HG02610 (cell line): ENCODE measurements at regions not wholly inside any gene's neighbourhood (a gene's known extent, or its start where the extent isn't known, plus 50 kb on each side); places are given as distances from the start of the nearest gene placed in this dataset.

ENCODE experiments used
- ATAC-seq: cut with Tn5 transposase; IDR thresholded peaks from one replicate; pipeline ENCODE4 v1.9.1; 2021; ENCODE audit warnings: mild to moderate bottlenecking, moderate library complexity; ENCODE audit not compliant: unreplicated experiment

- ATAC-seq = no peak
Measured at GRCh38 chr2:120807751-120808150, 72.1 kb downstream of the GLI2 start.

DNA sequence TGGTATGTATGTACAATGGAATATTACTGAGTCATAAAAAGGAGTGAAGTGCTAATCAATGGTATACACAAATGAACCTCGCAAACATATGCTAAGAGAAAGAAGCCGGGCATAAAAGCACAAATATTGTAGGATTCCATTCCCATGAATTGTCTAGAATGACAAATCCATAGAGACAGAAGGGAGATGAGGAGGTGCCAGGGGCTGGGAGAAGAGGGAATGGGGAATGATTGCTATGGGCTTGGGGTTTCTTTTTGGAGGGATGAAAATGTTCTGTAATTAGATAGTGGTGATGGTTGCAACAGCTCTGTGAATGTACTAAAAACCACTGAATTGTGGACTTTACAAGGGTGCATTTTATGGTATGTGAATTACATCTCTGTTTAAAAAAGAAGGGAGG lies 73.5 kb downstream of the GLI2 start:
- no peak for ATAC-seq

DNA sequence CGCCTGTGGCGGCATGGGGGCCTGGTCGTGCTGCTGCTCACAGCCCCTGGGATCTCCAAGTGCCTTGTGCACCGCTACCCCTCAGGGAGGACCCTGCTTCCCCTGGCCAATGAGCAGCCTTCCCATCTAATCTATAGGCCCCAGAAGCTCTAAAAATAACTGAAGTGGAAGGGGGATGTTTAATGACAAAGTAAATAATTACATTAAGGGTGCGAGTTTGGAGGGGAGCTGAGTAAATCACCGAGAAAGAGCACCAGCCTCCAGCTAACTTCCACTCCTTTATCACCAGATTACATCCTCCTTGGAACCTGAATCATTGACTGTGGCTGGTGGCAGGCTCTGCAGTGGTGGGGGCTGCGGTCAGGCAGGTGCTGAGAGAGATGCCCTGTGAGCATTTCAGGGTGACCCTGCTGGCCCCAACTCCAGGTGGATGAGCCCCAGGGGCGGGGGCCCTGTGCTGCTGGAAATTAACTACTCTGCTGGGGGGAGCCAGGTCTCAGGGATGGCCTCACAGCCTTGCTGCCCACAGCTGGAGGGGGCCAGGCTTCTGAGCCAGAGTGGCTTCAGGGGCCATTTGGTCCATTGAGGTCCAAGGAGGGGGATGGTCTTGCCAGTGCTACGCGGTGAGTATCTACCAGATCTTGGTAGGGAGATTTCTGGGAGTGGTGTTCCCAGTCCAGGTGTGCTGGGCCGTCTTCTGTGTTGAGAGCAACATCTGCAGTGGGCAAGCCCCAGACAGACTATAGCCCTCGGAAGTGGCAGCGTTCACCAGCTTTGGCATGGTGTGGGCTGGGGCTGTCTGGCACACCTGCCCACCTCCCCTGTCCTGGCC lies 74.2 kb downstream of the GLI2 start:
- ATAC-seq = no peak

- no peak for ATAC-seq
Measured at GRCh38 chr2:120810639-120811038, 75.0 kb downstream of the GLI2 start.

- no peak for ATAC-seq
Measured at GRCh38 chr2:120812866-120813265, 77.2 kb downstream of the GLI2 start.

DNA sequence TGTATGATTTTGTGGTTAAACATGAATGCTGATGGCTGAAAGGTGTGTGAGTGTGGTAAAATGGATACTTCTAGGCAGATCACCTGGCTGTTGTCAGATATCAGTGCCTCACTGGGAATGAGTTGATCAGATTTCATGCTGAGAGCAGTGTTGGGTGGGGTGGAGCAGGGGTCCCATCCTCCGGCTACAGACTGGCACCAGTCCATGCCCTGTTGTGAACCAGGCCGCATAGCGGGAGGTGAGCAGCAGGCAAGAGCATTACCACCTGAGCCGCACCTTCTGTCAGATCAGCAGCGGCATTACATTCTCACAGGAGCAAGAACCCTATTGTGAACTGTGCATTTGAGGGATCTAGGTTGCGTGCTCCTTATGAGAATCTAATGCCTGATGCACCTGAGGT lies 78.7 kb downstream of the GLI2 start:
- ATAC-seq = no peak

DNA sequence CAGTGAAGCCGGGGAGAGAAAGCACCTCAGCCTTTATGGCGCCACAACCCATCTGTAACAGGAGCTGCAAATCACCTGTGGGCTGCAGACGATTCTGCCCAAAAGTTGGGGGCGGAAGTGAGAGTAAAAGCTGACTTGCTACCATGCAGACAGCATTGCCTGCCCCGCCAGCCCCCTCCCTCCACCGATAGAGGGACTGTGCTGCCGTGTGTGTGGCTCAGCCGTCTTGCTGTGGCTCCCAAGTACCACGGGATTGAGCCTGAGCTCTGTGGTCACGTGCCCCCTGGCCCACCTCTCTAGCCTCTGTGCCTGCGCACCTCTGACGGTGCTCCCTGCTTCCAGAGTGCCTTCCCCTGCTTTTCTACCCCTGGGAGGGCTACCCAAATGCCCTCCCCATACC lies 79.6 kb downstream of the GLI2 start:
- no peak for ATAC-seq

GRCh38 chr2:120817136-120817955 lies 81.7 kb downstream of the GLI2 start:
- ATAC-seq = no peak

GRCh38 chr2:120817956-120818325 lies 82.3 kb downstream of the GLI2 start:
- ATAC-seq = no peak

DNA sequence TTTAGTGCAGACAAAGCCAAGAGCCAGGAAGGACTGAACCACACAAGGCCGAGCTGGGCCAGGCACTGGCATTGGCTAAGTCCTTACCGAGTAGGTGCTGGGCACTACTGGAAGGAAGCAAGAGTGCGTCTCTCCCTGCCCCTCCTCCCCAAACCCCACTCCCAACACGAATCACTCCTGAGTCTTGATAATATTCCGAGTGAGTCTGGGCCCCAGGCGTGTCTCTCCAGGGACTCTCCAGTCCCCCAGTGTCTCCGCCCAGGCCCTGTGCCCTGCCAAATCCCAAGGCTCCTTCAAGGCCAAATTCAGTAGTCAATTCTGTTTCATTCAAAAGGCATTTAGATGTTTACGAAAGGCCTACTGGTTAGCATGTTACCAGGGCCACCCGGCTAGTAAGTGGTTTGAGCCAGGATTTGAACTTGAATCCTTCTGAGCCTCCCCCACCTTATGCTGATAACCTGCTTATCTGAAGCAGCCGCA lies 82.8 kb downstream of the GLI2 start:
- no peak for ATAC-seq

DNA sequence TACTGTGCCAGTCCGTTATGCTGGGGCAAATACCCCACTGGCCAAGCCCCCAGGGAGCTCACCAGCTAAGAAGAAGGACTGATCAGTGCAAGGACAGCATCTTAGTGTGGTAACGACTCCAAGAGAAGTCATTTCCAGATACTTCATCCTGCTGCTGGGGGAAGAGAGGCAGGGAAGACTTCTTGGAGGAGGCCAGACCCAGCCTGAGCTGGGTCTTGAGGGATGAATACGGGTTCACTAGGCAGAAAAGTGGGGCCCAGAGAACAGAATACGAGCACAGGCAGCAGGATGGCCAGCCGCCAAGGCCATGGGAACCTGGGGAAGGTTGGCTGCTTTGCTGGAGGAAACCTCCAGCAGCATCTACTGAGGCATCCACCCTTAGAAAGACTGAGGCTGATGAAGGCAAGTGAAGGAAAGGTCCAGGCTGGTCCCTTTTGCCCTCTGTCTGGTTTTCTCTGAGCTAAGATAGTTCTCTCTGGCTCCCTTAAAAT lies 84.1 kb downstream of the GLI2 start:
- ATAC-seq = no peak

- no peak for ATAC-seq
Measured at GRCh38 chr2:120820263-120820952, 84.7 kb downstream of the GLI2 start.

DNA sequence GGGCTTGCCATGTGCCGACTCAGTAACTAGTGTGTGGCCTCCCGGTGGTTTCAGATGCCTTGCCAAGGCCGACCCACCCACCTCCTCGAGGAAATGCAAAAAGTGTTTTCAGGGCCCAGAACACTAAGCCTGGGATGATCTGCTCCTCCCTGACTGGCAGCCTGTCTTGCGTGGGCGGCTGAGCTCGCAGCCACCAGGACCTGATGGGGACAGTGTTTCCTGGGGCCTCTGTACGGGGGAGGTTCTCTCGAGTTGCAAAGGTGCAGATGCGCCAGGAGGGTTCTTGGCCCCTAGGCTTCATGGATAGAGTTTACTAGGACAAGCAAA lies 85.2 kb downstream of the GLI2 start:
- ATAC-seq = no peak

DNA sequence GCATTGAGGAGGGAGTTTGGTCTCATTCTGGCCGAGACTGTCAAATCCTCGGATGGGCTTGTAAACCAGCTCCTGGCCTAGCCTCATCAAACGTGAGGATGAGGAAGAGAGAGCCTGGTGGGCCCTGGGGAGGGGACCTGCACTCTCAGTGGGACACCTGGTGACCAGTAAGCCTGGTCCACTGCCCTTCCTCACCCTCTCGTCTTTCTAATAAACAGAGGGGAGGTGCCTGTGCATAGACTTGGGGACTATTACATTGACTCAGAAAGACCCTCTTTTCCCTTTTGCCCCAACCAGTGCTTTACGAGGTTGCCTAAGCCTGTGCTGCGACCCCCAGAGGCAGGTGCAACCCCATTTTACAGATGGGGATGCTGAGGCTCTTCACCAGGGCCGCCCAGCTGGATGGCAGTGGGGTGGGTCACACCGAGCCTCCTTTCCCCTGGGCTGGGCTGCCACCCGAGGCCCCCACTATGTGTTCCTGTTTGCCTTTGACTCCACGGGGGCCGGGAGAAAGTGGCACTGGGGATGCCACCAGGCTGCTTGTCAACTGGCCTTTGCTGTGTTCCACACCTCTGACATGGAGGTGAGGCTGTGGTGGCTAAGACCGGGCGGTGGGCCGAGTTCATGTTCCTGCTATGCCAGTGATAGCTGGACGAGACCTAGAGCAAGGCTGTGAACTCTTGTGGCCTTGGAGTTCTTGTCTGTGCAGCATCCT lies 85.9 kb downstream of the GLI2 start:
- ATAC-seq = no peak

DNA sequence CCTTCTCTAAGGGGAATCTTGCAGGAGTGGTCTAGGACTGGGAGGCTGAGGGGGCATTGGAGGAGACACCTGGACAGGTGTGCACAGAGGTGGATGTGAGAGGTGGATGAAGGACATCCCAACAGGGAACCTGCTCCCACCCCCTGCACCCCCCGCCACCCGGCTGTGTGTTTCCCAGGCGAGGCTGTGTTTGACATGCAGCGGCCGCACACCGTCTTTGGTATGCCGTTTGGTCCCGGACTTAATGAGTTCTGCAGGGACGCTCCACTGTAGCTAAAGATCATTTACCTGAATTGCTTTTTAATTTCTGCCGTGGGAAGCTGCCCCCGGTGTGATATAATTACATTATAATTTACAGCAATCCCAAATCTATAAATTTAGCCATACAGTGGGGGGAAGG lies 87.3 kb downstream of the GLI2 start:
- ATAC-seq = no peak

DNA sequence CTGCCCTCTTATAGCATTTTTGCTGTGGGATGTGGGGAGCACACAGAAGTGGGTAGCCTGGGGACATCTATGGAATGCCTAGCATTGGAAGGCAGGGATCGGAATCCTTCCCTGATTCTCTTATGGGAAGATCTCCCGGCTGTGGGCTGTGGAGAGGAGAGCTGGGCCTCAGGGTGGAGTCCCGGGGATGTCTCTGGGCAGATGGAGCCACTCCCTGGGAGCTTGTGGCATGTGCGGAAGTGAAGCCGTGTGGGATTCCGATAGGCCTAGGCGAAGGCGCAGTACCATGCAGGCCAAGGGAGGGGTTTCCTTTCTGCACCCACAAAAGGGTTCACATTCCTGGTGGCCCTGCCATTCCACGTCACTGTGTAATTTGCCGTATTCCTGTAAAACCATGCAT lies 87.9 kb downstream of the GLI2 start:
- ATAC-seq = no peak

DNA sequence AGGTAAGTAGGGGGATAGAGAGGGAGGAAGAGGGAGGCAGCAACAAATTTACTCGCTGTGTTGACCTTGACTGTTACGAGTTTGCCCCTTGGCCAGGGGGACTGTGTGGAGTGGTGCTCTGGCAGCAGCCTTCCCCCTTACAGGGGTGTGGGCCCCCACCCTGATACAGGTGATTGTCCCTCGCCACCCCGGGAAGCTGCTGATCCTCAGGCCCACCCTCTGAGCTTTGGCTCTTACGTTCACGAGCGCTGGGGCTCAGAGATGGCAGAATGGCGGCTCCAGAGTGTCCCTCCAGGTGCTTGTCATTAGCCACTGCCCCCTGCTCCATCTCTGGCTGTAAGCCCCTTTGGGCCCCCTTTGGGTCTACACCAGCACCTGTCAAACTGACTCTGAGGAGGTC lies 88.6 kb downstream of the GLI2 start:
- ATAC-seq = no peak

DNA sequence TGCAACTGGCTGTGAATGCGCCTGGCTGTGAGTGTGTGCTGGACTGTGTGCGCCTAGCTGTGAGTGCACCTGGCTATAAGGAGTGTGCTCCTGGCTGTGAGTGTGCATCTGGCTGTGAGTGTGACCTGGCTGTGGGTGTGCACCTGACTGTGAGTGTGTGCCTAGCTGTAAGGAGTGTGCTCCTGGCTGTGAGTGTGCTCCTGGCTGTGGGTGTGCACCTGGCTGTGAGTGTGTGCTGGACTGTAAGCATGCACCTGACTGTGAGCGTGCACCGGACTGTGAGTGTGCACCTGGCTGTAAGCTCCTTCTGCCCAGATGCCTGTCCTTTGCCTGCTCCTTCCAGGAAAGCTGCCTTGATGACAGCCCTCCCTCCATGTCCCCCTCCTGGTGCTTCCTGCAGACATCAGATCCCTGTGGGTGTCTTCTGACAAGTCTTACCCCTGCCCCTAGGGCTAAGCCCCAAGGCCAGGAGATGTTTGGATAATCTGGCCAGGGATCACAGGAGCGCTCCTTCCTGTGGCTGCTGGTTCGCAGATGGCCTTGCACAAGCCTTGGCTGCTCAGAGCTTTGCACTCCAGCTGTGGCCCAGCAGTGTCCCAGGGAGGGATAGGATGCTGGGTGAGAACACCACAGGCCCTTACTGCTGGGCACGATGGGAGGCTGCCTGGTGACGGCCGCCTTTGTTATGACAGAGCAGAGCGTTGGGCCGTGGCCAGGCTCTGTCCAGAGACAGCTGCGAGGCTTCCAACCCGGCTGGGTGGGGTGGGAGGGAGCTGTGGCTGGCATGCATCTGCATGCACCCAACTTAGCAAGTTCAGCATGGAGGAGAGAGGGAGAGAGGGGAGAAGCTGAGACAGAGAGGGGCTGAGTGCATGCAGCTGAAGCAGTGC lies 89.9 kb downstream of the GLI2 start:
- ATAC-seq = no peak

DNA sequence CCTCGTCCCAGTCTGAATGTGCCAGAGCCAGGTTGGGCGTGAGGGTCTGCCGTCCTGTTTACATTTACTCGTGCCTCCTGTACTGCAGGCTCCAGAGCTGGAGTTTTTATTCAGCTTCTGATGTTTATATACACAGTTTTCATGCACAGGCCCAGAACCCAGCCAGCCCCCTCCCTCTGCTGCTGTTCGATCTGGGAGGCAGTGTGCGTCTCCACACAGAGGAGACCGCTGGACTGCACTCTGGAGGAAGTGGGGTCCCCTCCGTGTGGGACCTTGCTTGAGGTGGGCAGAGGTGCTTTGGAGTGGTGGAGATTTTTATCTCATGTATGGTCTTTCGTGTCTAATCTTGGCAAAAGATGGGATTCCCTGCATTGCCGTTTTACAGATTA lies 90.6 kb downstream of the GLI2 start:
- no peak for ATAC-seq
